Lower leg skin (tissue), 4 donors: ENCODE measurements at regions not wholly inside any gene's neighbourhood (a gene's known extent, or its start where the extent isn't known, plus 50 kb on each side); places are given as distances from the start of the nearest gene placed in this dataset.
A peak's percentile ranks its signal among the peaks of the same experiment; 100 is the strongest.

ENCODE experiments used
- DNase-seq, 2 donors: peaks; one replicate each; pipeline ENCODE4 v3.0.0-alpha.2; 2019; ENCODE audit warnings: low spot score in 2 of 2
- H3K4me3 ChIP-seq: fragments of 200-600 bp; sonication (generic); 2 replicates; pipeline ENCODE4 v1.5.1; 2017; ENCODE audit warnings: mild to moderate bottlenecking, low read depth; ENCODE audit not compliant: poor library complexity, severe bottlenecking
- POLR2A ChIP-seq, 2 donors: fragments of 450-650 bp; IDR thresholded peaks; one replicate each; pipeline ENCODE4 v1.6.1; 2016 to 2017; ENCODE audit warnings: antibody characterized with exemption in 2 of 2, mild to moderate bottlenecking in 1 of 2, moderate library complexity in 1 of 2
- WGBS, 2 donors: methylation state at CpG; one replicate each; pipeline ENCODE4 v1.1.5; 2018; 5-methylcytosine and 5-hydroxymethylcytosine counted together
- intact Hi-C: fragments of 100-400 bp; cut with DNase I; formaldehyde crosslinking; loops from one replicate; pipeline ENCODE4 v1.15.0; 2023; ENCODE audit warnings: low total_unique reads
- TF ChIP-seq, protein P1 (sequence below), 3 donors: fragments of 450-650 bp; IDR thresholded peaks; one replicate each; pipeline ENCODE4 v1.5.1; 2016; ENCODE audit warnings: antibody characterized with exemption in 3 of 3, mild to moderate bottlenecking in 3 of 3, moderate library complexity in 2 of 3

DNA sequence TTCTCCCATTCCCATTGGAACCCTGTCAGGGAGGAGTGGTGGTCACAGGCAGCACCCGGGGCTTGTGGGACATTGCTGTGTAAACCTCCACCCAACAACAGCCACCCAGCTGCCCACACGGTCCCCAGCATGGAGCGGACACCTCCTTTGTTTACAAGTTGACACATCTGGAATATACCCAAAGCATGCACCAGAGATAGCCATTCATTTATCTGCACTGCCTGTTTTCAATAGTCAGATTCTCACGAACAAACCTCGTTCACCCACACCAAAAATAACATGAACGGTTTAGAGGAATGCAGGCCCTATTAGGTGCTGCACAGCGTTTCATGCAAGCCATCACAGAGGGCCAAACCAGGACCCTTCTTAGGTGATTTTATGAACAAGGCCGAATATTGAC, 244.8 kb downstream of the FOXL1 start:
- intact Hi-C loops, result no loop called here
- no peak overlapping the region for H3K4me3 ChIP-seq
- no peak for TF ChIP-seq POLR2A (IDR thresholded peaks at IDR 0.05)
- TF ChIP-seq, protein P1, sequence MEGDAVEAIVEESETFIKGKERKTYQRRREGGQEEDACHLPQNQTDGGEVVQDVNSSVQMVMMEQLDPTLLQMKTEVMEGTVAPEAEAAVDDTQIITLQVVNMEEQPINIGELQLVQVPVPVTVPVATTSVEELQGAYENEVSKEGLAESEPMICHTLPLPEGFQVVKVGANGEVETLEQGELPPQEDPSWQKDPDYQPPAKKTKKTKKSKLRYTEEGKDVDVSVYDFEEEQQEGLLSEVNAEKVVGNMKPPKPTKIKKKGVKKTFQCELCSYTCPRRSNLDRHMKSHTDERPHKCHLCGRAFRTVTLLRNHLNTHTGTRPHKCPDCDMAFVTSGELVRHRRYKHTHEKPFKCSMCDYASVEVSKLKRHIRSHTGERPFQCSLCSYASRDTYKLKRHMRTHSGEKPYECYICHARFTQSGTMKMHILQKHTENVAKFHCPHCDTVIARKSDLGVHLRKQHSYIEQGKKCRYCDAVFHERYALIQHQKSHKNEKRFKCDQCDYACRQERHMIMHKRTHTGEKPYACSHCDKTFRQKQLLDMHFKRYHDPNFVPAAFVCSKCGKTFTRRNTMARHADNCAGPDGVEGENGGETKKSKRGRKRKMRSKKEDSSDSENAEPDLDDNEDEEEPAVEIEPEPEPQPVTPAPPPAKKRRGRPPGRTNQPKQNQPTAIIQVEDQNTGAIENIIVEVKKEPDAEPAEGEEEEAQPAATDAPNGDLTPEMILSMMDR (IDR thresholded peaks at IDR 0.05), result no peak
- 74 to 81% methylated on average over 8 of the region's 8 CpGs for WGBS, 2 donors
- no peak for DNase-seq

DNA sequence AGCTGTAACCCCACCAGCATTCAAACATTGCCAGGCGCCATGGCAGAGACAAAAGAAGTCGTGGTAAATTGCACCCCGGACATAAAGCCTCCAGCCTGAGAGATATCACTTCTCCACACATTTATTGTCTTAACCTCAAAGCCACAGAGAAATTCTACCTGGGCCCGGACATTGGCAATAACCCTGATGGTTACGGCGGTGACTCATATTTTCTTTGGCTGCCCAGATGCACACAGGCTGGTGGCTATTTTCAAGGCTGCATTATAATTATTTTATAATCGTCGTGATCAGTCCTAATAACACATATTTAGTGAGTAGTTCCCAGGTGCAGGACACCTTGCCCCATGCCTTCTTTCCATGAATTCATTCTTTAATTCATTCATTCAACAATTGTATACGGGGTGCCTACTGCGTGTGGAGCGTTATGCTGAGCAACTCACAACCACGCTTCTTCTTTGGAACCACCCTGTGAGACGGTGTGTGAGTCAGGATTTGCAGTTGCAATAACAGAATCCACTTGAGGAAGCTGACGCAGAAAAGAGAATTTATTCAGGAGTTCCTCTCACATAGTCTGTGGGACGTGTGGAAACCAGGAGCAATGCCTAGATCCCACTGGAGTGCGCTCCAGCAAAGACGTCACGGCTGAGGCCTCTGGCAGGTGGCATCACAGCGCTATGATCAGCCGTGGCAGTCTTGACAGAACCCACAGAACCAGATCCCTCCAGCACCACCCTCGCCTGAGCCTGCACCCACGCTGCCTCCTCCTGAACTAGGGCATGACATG, 245.7 kb downstream of the FOXL1 start:
- peak; percentile 25 to 82 for DNase-seq
- 77 to 79% methylated on average over 22 of the region's 22 CpGs for WGBS, 2 donors
- intact Hi-C loops, result no loop called here
- no peak for TF ChIP-seq POLR2A (IDR thresholded peaks at IDR 0.05)
- TF ChIP-seq, protein P1 (IDR thresholded peaks at IDR 0.05), result no peak
- no peak overlapping the region for H3K4me3 ChIP-seq

DNA sequence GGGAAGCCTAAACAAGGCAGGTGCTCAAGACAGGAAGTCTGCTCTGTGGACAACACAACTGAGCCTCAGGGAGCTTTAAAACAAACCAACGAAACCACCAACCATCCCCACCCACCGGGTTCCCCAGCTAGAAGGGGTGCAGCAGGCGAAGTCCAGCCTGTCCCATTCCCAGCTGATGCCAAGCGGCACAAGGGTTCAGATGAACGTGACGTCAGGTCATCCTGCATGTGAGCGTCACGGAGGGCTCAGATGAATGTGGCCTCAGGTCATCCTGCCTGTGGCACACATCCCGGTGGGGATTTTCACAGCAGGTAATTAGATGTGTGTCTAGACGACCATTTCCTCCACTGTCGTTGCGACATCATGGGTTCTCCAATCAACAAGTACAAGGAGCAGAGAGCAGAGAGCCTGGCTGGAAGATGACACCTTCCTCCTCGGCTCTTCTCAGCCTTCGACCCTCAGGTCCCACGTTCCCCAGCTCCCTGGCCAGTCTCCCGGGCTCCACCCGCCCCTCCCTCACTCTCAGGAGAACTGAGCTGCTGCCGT, 246.5 kb downstream of the FOXL1 start:
- no peak overlapping the region for H3K4me3 ChIP-seq
- intact Hi-C loops, result no loop called here
- peak in 1 of 2 donors; percentile 69 for DNase-seq
- WGBS, 2 donors, result 31 to 43% methylated on average over 18 of the region's 18 CpGs
- TF ChIP-seq POLR2A (IDR thresholded peaks at IDR 0.05), result no peak
- TF ChIP-seq, protein P1 (IDR thresholded peaks at IDR 0.05), result no peak

DNA sequence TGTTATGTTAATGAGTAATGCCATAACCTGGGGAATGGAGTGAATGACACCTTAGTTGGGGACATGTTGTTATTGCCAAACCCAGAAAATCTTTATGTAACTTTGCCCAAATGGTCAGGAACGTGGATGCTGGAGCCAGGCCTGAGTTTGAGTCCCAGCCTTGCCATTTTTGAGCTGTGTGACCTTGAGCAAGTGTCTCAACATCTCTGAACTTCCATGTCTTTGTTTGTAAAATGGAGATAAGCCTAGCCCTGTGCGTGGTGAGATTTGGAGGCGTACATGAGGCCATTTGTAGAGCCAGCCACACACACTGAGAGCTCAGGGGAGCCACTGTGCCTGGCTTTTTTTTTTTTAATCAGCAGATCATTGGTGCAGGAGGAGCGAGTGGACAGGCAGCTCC, 247.3 kb downstream of the FOXL1 start:
- TF ChIP-seq, protein P1 (IDR thresholded peaks at IDR 0.05), result no peak
- TF ChIP-seq POLR2A (IDR thresholded peaks at IDR 0.05), result no peak
- no peak for DNase-seq
- 72 to 76% methylated on average over 4 of the region's 4 CpGs for WGBS, 2 donors
- H3K4me3 ChIP-seq, result no peak overlapping the region
- intact Hi-C loops, result no loop called here

DNA sequence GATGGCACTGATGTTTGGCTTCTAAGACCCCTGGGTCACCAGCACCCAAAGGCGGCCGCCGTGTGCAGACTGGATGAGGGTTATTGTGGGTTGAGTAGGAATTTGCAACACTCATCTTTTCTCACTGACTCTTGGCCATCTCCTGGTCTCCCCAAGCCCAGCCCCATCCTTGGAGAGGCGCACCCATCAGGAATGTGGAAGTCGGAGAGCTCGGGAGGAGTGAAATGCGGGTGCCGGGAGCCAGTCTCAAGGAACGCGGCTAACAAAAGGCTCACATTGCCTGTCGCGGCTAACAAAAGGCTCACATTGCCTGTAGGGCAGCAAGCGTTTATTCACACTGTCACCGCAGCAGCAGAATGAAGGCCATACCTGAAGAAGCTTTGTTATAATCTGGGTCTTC, 248.6 kb downstream of the FOXL1 start:
- no peak overlapping the region for H3K4me3 ChIP-seq
- 32% methylated on average over 14 of the region's 14 CpGs for WGBS, 2 donors
- TF ChIP-seq, protein P1 (IDR thresholded peaks at IDR 0.05), result no peak

More for the DNA sequence above, 248.6 kb downstream of the FOXL1 start:
- intact Hi-C loops, result no loop called here
- peak in 1 of 2 donors; percentile 70 for DNase-seq
